HepG2 (cell line): ENCODE measurements at regions not wholly inside any gene's neighbourhood (a gene's known extent, or its start where the extent isn't known, plus 50 kb on each side); places are given as distances from the start of the nearest gene placed in this dataset.

Source experiments
- BORCS8-MEF2B ChIP-seq: sonication (generic); formaldehyde crosslinking; IDR thresholded peaks from 2 replicates; pipeline ENCODE4 v1.8.0; 2022; ENCODE audit warnings: mild to moderate bottlenecking, missing genetic modification reagents
- CEBPB ChIP-seq: IDR thresholded peaks from 2 replicates; pipeline ENCODE4 v1.6.1; 2011; ENCODE audit warnings: low read depth, low read length, improper control_type of control experiment, borderline replicate concordance
- DNMT3B ChIP-seq: conservative IDR thresholded peaks from 2 replicates; pipeline ENCODE4 v1.6.1; 2016; ENCODE audit warnings: missing biosample characterization, control low read depth
- E2F1 ChIP-seq: sonication (generic); formaldehyde crosslinking; IDR thresholded peaks from 2 replicates; pipeline ENCODE4 v1.5.0; 2020; ENCODE audit warnings: missing genetic modification reagents
- GABPA ChIP-seq, 2 experiments: IDR thresholded peaks; 2 replicates each; pipeline ENCODE4 v1.6.1; 2011 to 2016; ENCODE audit warnings: low read depth in 2 of 2, low read length in 1 of 2, missing biosample characterization in 1 of 2, missing genetic modification characterization in 1 of 2
- HNF1A ChIP-seq, 2 experiments: sonication (generic) in 1 of 2; formaldehyde crosslinking in 1 of 2; IDR thresholded peaks; 2 replicates each; pipeline versions ENCODE4 v1.4.0 to v1.6.1; 2016 to 2020; ENCODE audit warnings: borderline replicate concordance in 1 of 2, low read depth in 1 of 2, mild to moderate bottlenecking in 1 of 2, missing genetic modification reagents in 1 of 2
- HNF4A ChIP-seq: sonication (generic); formaldehyde crosslinking; IDR thresholded peaks from 2 replicates; pipeline ENCODE4 v1.4.0; 2020; ENCODE audit warnings: missing genetic modification reagents
- IKZF1 ChIP-seq: fragments of 450-650 bp; IDR thresholded peaks from 2 replicates; pipeline ENCODE4 v1.7.1; 2016
- IRF2 ChIP-seq: IDR thresholded peaks from 2 replicates; pipeline ENCODE4 v1.6.1; 2018; ENCODE audit warnings: missing genetic modification reagents, missing compliant biosample characterization
- MAFK ChIP-seq, 2 experiments: IDR thresholded peaks in 1 of 2; conservative IDR thresholded peaks in 1 of 2; 2 replicates each; pipeline ENCODE4 v1.6.1; 2011; ENCODE audit warnings: improper control_type of control experiment in 2 of 2, low read length in 2 of 2
- MED1 ChIP-seq: sonication (generic); formaldehyde crosslinking; IDR thresholded peaks from 2 replicates; pipeline ENCODE4 v1.4.0; 2020; ENCODE audit warnings: missing genetic modification reagents
- MIER2 ChIP-seq: IDR thresholded peaks from 2 replicates; pipeline ENCODE4 v1.6.1; 2016; ENCODE audit warnings: missing biosample characterization, missing genetic modification reagents
- NR2C2 ChIP-seq: sonication (generic); formaldehyde crosslinking; IDR thresholded peaks from 2 replicates; pipeline ENCODE4 v1.4.0; 2020; ENCODE audit warnings: missing genetic modification reagents, mild to moderate bottlenecking, moderate library complexity, borderline replicate concordance
- RCOR2 ChIP-seq: IDR thresholded peaks from 2 replicates; pipeline ENCODE4 v1.6.1; 2016; ENCODE audit warnings: missing biosample characterization, missing genetic modification reagents
- SALL1 ChIP-seq: sonication (generic); formaldehyde crosslinking; IDR thresholded peaks from 2 replicates; pipeline ENCODE4 v1.8.0; 2022; ENCODE audit warnings: mild to moderate bottlenecking, missing genetic modification reagents
- SKI ChIP-seq: fragments of 450-650 bp; IDR thresholded peaks from one replicate; pipeline ENCODE4 v1.6.1; 2018; ENCODE audit warnings: mild to moderate bottlenecking; ENCODE audit not compliant: partially characterized antibody
- TARDBP ChIP-seq: sonication (generic); formaldehyde crosslinking; IDR thresholded peaks from 2 replicates; pipeline ENCODE4 v1.8.0; 2022; ENCODE audit warnings: mild to moderate bottlenecking, missing genetic modification reagents
- ZMYM4 ChIP-seq: sonication (generic); formaldehyde crosslinking; IDR thresholded peaks from 2 replicates; pipeline ENCODE4 v1.8.1; 2023; ENCODE audit warnings: mild to moderate bottlenecking, missing genetic modification reagents
- ZNF225 ChIP-seq: sonication (generic); formaldehyde crosslinking; IDR thresholded peaks from 2 replicates; pipeline ENCODE4 v1.4.0; 2020; ENCODE audit warnings: mild to moderate bottlenecking, missing genetic modification reagents
- ZNF3 ChIP-seq: IDR thresholded peaks from 2 replicates; pipeline ENCODE4 v1.7.0; 2017; ENCODE audit warnings: inconsistent platforms
- ZNF512 ChIP-seq: sonication (generic); formaldehyde crosslinking; IDR thresholded peaks from 2 replicates; pipeline ENCODE4 v1.4.0; 2020; ENCODE audit warnings: mild to moderate bottlenecking, missing genetic modification reagents
- ZNF572 ChIP-seq: sonication (generic); formaldehyde crosslinking; IDR thresholded peaks from 2 replicates; pipeline ENCODE4 v1.5.1; 2020; ENCODE audit warnings: mild to moderate bottlenecking, missing genetic modification reagents
- ZNF740 ChIP-seq: sonication (generic); formaldehyde crosslinking; IDR thresholded peaks from 2 replicates; pipeline ENCODE4 v1.4.0; 2020; ENCODE audit warnings: missing genetic modification reagents

GRCh38 chrX:20442597-20442996, 175.9 kb upstream of the RPS6KA3 start (continued):
- 0 out of 2 replicates have a peak, but pooled peaks have one; percentile 16 for TF ChIP-seq HNF1A (IDR thresholded peaks at IDR 0.05; ENCODE audit: low read depth)
- TF ChIP-seq HNF1A (CRISPR knock-in tag; IDR thresholded peaks at IDR 0.05; ENCODE audit: borderline replicate concordance), result peak; percentile 48; the same call in 1 of the 2 replicates
- 0 out of 2 replicates have a peak, but pooled peaks have one; percentile 15 for TF ChIP-seq IRF2 (CRISPR knock-in tag)
- peak; percentile 6; the same call in 1 of the 2 replicates for TF ChIP-seq CEBPB
- TF ChIP-seq SALL1, result peak; percentile 69
- no peak for TF ChIP-seq ZNF3 (CRISPR knock-in tag)
- TF ChIP-seq MAFK (conservative IDR thresholded peaks at IDR 0.05 in 1 of 2, IDR thresholded peaks at IDR 0.05 in 1 of 2; ENCODE audit: low read length in 2 of 2), result no peak
- TF ChIP-seq IKZF1, result no peak
- TF ChIP-seq TARDBP (CRISPR knock-in tag), result peak; percentile 57; the same call in 1 of the 2 replicates
- no peak for TF ChIP-seq ZNF512 (CRISPR knock-in tag)
- no peak for TF ChIP-seq E2F1
- TF ChIP-seq SKI, result peak; percentile 72
- peak; percentile 70 for TF ChIP-seq NR2C2 (CRISPR knock-in tag)
- peak; percentile 69 for TF ChIP-seq ZMYM4 (CRISPR knock-in tag)
- peak; percentile 47; the same call in 1 of the 2 replicates for TF ChIP-seq RCOR2
- 0 out of 2 replicates have a peak, but pooled peaks have one; percentile 23 for TF ChIP-seq BORCS8-MEF2B (CRISPR knock-in tag)
- no peak for TF ChIP-seq MIER2 (CRISPR knock-in tag)
- no peak for TF ChIP-seq DNMT3B
- no peak for TF ChIP-seq ZNF225 (CRISPR knock-in tag)
- TF ChIP-seq HNF4A (CRISPR knock-in tag), result peak; percentile 26; the same call in 1 of the 2 replicates
- no peak for TF ChIP-seq ZNF740 (CRISPR knock-in tag)
- TF ChIP-seq GABPA (IDR thresholded peaks at IDR 0.05; ENCODE audit: low read depth, low read length), result no peak
- peak; percentile 41; the same call in 1 of the 2 replicates for TF ChIP-seq GABPA (CRISPR knock-in tag; IDR thresholded peaks at IDR 0.05; ENCODE audit: low read depth)
- no peak for TF ChIP-seq ZNF572
- TF ChIP-seq MED1 (CRISPR knock-in tag), result peak; percentile 81
